Astrocyte (in vitro differentiated cells and primary cell): ENCODE measurements at regions not wholly inside any gene's neighbourhood (a gene's known extent, or its start where the extent isn't known, plus 50 kb on each side); places are given as distances from the start of the nearest gene placed in this dataset.

Source experiments
- DNase-seq: peaks from one replicate; pipeline ENCODE4 v3.0.0-alpha.2; 2010; ENCODE audit warnings: low read depth
- FAIRE-seq: peaks from 2 replicates; lab custom pipeline; 2011; peaks lifted over from hg19 to GRCh38; lab: Jason Lieb, UNC
- H2AFZ ChIP-seq: 2 replicates; pipeline ENCODE4 v1.6.0; 2012; ENCODE audit warnings: low read depth, low read length, inconsistent platforms
- H3K27ac ChIP-seq: 2 replicates; pipeline ENCODE4 v1.5.1; 2011; ENCODE audit warnings: low read depth, low read length, inconsistent platforms
- H3K27me3 ChIP-seq: 2 replicates; pipeline ENCODE4 v1.6.0; 2011; ENCODE audit warnings: low read length, inconsistent platforms; ENCODE audit not compliant: insufficient read depth
- H3K36me3 ChIP-seq: 2 replicates; pipeline ENCODE4 v1.5.1; 2011; ENCODE audit warnings: low read length, inconsistent platforms; ENCODE audit not compliant: insufficient read depth
- H3K4me1 ChIP-seq: 2 replicates; pipeline ENCODE4 v1.5.1; 2011; ENCODE audit warnings: low read length, inconsistent platforms; ENCODE audit not compliant: insufficient read depth
- H3K4me2 ChIP-seq: 2 replicates; pipeline ENCODE4 v1.6.0; 2012; ENCODE audit warnings: low read length, inconsistent platforms
- H3K4me3 ChIP-seq: 2 replicates; pipeline ENCODE4 v1.5.1; 2011; ENCODE audit warnings: low read depth, mild to moderate bottlenecking, low read length, inconsistent platforms; ENCODE audit not compliant: insufficient read depth
- H3K79me2 ChIP-seq: 2 replicates; pipeline ENCODE4 v1.6.0; 2012; ENCODE audit warnings: mild to moderate bottlenecking, low read length, inconsistent platforms; ENCODE audit not compliant: insufficient read depth
- H3K9ac ChIP-seq: 2 replicates; pipeline ENCODE4 v1.6.0; 2012; ENCODE audit warnings: mild to moderate bottlenecking, low read length, inconsistent platforms
- H3K9me3 ChIP-seq: 2 replicates; pipeline ENCODE4 v1.5.1; 2012; ENCODE audit warnings: low read depth, mild to moderate bottlenecking, low read length, inconsistent platforms; ENCODE audit not compliant: insufficient read depth
- H4K20me1 ChIP-seq: 2 replicates; pipeline ENCODE4 v1.6.0; 2012; ENCODE audit warnings: low read length, inconsistent platforms; ENCODE audit not compliant: insufficient read depth
- H3K27ac Mint-ChIP-seq: one replicate; pipeline ENCODE4 v1.8.0; 2021; ENCODE audit warnings: mild to moderate bottlenecking, mixed read lengths; ENCODE audit not compliant: unreplicated experiment
- H3K27me3 Mint-ChIP-seq: one replicate; pipeline ENCODE4 v1.8.0; 2021; ENCODE audit warnings: low read depth, mixed read lengths; ENCODE audit not compliant: unreplicated experiment
- H3K36me3 Mint-ChIP-seq: one replicate; pipeline ENCODE4 v1.8.0; 2021; ENCODE audit warnings: low read depth, mixed read lengths; ENCODE audit not compliant: unreplicated experiment
- H3K4me1 Mint-ChIP-seq: one replicate; pipeline ENCODE4 v1.8.0; 2021; ENCODE audit warnings: low read depth, mixed read lengths; ENCODE audit not compliant: unreplicated experiment
- H3K4me3 Mint-ChIP-seq: one replicate; pipeline ENCODE4 v1.8.0; 2021; ENCODE audit warnings: mild to moderate bottlenecking, moderate library complexity, mixed read lengths; ENCODE audit not compliant: unreplicated experiment
- H3K9me3 Mint-ChIP-seq: one replicate; pipeline ENCODE4 v1.8.0; 2021; ENCODE audit warnings: mild to moderate bottlenecking, mixed read lengths; ENCODE audit not compliant: unreplicated experiment
- EZH2 ChIP-seq: IDR thresholded peaks from 2 replicates; pipeline ENCODE4 v1.6.1; 2012; ENCODE audit warnings: mild to moderate bottlenecking, low read length, inconsistent platforms; ENCODE audit not compliant: insufficient read depth
- TF ChIP-seq, protein P1 (sequence below): IDR thresholded peaks from 2 replicates; pipeline ENCODE4 v1.5.1; 2011; ENCODE audit warnings: low read depth, mild to moderate bottlenecking, inconsistent platforms, low read length, moderate library complexity; ENCODE audit not compliant: insufficient read depth

DNA sequence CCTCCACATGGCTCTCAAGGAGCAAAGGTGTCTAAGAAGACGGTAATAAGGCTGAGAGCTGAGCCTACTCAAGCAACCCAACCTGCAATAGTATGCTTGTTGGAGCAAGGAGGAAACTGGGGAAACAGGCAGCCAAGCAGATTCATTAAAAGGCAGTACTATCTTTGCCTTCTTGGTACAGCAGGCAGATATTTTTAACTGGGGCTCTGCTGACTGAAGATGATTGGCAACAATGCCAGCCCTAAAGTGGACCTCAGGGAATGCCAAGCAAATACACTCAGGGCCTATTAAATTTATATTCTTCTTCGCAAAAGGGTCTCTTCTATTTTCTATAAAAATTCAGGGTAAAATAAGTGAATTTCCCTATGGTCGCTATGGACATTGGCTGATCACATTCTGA, 109.4 kb upstream of the PCGF5 start:
- H3K27me3 Mint-ChIP-seq, result no peaks in the 10 kb centered on the region
- Histone ChIP-seq H3K27ac (no peak overlapping the region), H4K20me1 (no peaks in the 10 kb centered on the region), H3K4me2 (no peak overlapping the region), H3K9me3 (no peaks in the 10 kb centered on the region), H2AFZ (no peak overlapping the region), H3K4me3 (no peak overlapping the region), H3K36me3 (no peaks in the 10 kb centered on the region), H3K9ac (no peak overlapping the region), H3K4me1 (no peaks in the 10 kb centered on the region), H3K27me3 (no peaks in the 10 kb centered on the region), H3K79me2 (no peaks in the 10 kb centered on the region)
- no peak for TF ChIP-seq EZH2
- TF ChIP-seq, protein P1, sequence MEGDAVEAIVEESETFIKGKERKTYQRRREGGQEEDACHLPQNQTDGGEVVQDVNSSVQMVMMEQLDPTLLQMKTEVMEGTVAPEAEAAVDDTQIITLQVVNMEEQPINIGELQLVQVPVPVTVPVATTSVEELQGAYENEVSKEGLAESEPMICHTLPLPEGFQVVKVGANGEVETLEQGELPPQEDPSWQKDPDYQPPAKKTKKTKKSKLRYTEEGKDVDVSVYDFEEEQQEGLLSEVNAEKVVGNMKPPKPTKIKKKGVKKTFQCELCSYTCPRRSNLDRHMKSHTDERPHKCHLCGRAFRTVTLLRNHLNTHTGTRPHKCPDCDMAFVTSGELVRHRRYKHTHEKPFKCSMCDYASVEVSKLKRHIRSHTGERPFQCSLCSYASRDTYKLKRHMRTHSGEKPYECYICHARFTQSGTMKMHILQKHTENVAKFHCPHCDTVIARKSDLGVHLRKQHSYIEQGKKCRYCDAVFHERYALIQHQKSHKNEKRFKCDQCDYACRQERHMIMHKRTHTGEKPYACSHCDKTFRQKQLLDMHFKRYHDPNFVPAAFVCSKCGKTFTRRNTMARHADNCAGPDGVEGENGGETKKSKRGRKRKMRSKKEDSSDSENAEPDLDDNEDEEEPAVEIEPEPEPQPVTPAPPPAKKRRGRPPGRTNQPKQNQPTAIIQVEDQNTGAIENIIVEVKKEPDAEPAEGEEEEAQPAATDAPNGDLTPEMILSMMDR, result no peak
- H3K36me3 Mint-ChIP-seq, result no peaks in the 10 kb centered on the region
- DNase-seq (no peak), FAIRE-seq (no peak)
- H3K27ac Mint-ChIP-seq, result no peak overlapping the region
- no peak overlapping the region for H3K4me3 Mint-ChIP-seq
- no peaks in the 10 kb centered on the region for H3K4me1 Mint-ChIP-seq
- H3K9me3 Mint-ChIP-seq, result peaks cover 10% of the 10 kb centered on the region

DNA sequence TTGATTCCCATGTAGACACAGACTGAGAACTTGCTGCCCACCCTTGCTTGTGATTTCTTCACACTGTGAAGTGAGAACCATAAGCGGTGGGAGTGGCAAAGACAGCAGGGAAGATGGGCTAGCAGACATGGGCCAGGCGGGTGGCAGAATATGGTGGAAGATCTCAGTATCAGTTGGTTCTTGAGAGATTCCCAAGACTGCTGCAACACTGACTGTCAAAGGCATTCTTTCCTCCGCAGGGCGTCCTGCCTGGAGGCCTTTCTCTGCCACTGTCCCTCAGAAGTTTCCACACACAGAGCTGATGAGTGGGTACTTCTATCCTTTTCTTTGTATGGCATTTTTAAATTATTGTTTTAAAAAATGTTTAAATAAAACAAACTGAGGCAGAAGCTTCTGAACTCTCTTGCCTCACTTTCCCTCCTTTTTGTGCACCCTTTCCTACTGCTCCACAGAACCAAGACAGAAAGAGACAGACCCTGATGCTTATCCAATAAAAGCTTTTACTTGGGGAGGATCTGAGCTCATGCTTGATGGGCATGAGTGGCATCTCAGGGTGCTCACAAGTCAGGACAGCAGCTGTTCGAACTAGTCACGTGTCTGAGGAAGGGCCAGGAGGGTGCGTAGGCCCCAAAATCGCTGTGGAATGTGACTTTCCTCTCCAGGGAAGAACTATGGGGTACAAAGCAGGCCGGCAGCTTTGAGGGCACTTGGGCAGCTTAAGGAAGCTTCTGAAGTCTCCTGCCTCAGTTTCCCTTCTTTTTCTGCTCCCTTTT, 104.7 kb upstream of the PCGF5 start:
- Mint-ChIP-seq H3K4me3 (no peak overlapping the region), H3K27ac (no peak overlapping the region), H3K9me3 (no peaks in the 10 kb centered on the region), H3K4me1 (no peaks in the 10 kb centered on the region), H3K36me3 (no peaks in the 10 kb centered on the region), H3K27me3 (no peaks in the 10 kb centered on the region)
- H2AFZ ChIP-seq, result no peak overlapping the region
- DNase-seq (no peak), FAIRE-seq (no peak)
- no peak overlapping the region for H3K9ac ChIP-seq
- H3K4me3 ChIP-seq, result no peak overlapping the region
- no peaks in the 10 kb centered on the region for H3K79me2 ChIP-seq
- no peaks in the 10 kb centered on the region for H3K9me3 ChIP-seq
- H3K27ac ChIP-seq, result no peak overlapping the region
- H3K4me1 ChIP-seq, result no peaks in the 10 kb centered on the region
- H3K4me2 ChIP-seq, result no peak overlapping the region
- no peak for TF ChIP-seq EZH2
- TF ChIP-seq, protein P1, result no peak
- no peaks in the 10 kb centered on the region for H4K20me1 ChIP-seq
- no peaks in the 10 kb centered on the region for H3K27me3 ChIP-seq
- no peaks in the 10 kb centered on the region for H3K36me3 ChIP-seq

DNA sequence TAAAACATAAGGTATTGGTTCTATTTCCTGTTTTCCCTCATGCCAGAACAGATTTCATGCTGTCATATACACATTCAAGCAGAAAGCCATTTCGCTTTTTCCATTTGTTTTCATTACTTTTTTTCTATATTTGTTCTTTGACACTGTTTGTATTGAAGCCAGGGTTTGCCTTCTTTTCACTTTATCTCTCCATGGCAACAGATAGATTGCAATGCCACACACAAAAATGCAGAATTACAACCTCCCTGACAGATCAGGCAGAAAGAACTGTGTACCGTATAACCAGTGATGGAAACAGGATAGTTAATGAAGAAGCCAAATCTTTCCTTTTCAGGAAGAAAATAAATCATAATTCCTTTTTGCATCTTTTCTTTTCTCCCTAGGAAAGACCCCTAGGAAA, 103.0 kb upstream of the PCGF5 start:
- Mint-ChIP-seq H3K4me3 (no peak overlapping the region), H3K27me3 (no peaks in the 10 kb centered on the region), H3K9me3 (no peaks in the 10 kb centered on the region), H3K4me1 (no peaks in the 10 kb centered on the region), H3K36me3 (no peaks in the 10 kb centered on the region), H3K27ac (no peak overlapping the region)
- no peaks in the 10 kb centered on the region for H4K20me1 ChIP-seq
- TF ChIP-seq, protein P1, result no peak
- TF ChIP-seq EZH2, result no peak
- peaks cover 3% of the 10 kb centered on the region for H3K27me3 ChIP-seq
- no peak overlapping the region for H2AFZ ChIP-seq
- H3K4me1 ChIP-seq, result no peaks in the 10 kb centered on the region
- H3K27ac ChIP-seq, result no peak overlapping the region
- H3K4me3 ChIP-seq, result no peak overlapping the region
- no peak overlapping the region for H3K4me2 ChIP-seq
- no peaks in the 10 kb centered on the region for H3K79me2 ChIP-seq
- no peaks in the 10 kb centered on the region for H3K36me3 ChIP-seq
- DNase-seq (no peak), FAIRE-seq (no peak)
- H3K9me3 ChIP-seq, result no peaks in the 10 kb centered on the region
- no peak overlapping the region for H3K9ac ChIP-seq
